ENCODE measurements at regions not wholly inside any gene's neighbourhood (a gene's known extent, or its start where the extent isn't known, plus 50 kb on each side); places are given as distances from the start of the nearest gene placed in this dataset.

GRCh38 chr5:52466749-52467520 lies 320.8 kb upstream of the ITGA1 start:
- Histone ChIP-seq H2AFZ (ENCODE audit: low read length) (peak overlapping the region; percentile 50; the same call in 1 of the 2 replicates), H3K4me2 (ENCODE audit: low read depth, low read length, poor library complexity, severe bottlenecking) (no peak overlapping the region), H3K27me3 (ENCODE audit: insufficient read depth, low read length, poor library complexity, severe bottlenecking) (no peaks in the 10 kb centered on the region), H3K36me3 (ENCODE audit: insufficient read depth, low read length) (no peaks in the 10 kb centered on the region), H3K79me2 (ENCODE audit: insufficient read depth, low read length) (no peaks in the 10 kb centered on the region), H3F3A (ENCODE audit: low read depth) (no peaks in the 10 kb centered on the region), H3K9me3 (ENCODE audit: insufficient read depth, low read depth, low read length) (no peaks in the 10 kb centered on the region), H3K9me2 (replicated peaks; ENCODE audit: low read depth, low read length) (no peaks in the 10 kb centered on the region), H4K20me1 (ENCODE audit: insufficient read depth, low read length, poor library complexity, severe bottlenecking) (no peaks in the 10 kb centered on the region), H3K4me3 (ENCODE audit: low read length, poor library complexity, severe bottlenecking) (no peak overlapping the region), H3K4me1 (ENCODE audit: insufficient read depth, low read length, poor library complexity, severe bottlenecking) (no peaks in the 10 kb centered on the region), H3K9ac (ENCODE audit: low read depth, low read length, poor library complexity, severe bottlenecking) (no peak overlapping the region)
- TF ChIP-seq EZH2phosphoT487 (IDR thresholded peaks at IDR 0.05; ENCODE audit: borderline replicate concordance) = no peak
- TF ChIP-seq CTCF (conservative IDR thresholded peaks at IDR 0.05; ENCODE audit: low read length) = no peak

GRCh38 chr5:52468976-52469375 lies 318.7 kb upstream of the ITGA1 start:
- Histone ChIP-seq H3K27me3 (ENCODE audit: insufficient read depth, low read length, poor library complexity, severe bottlenecking) (no peaks in the 10 kb centered on the region), H3K4me2 (ENCODE audit: low read depth, low read length, poor library complexity, severe bottlenecking) (no peak overlapping the region), H3K4me1 (ENCODE audit: insufficient read depth, low read length, poor library complexity, severe bottlenecking) (no peaks in the 10 kb centered on the region), H2AFZ (ENCODE audit: low read length) (no peak overlapping the region), H4K20me1 (ENCODE audit: insufficient read depth, low read length, poor library complexity, severe bottlenecking) (no peaks in the 10 kb centered on the region), H3K79me2 (ENCODE audit: insufficient read depth, low read length) (no peaks in the 10 kb centered on the region), H3K9ac (ENCODE audit: low read depth, low read length, poor library complexity, severe bottlenecking) (no peak overlapping the region), H3K4me3 (ENCODE audit: low read length, poor library complexity, severe bottlenecking) (no peak overlapping the region), H3K9me2 (replicated peaks; ENCODE audit: low read depth, low read length) (no peaks in the 10 kb centered on the region), H3F3A (ENCODE audit: low read depth) (no peaks in the 10 kb centered on the region), H3K9me3 (ENCODE audit: insufficient read depth, low read depth, low read length) (no peaks in the 10 kb centered on the region), H3K36me3 (ENCODE audit: insufficient read depth, low read length) (no peaks in the 10 kb centered on the region)
- TF ChIP-seq EZH2phosphoT487 (IDR thresholded peaks at IDR 0.05; ENCODE audit: borderline replicate concordance) = no peak
- TF ChIP-seq CTCF (conservative IDR thresholded peaks at IDR 0.05; ENCODE audit: low read length) = no peak

GRCh38 chr5:52469420-52469819 lies 318.3 kb upstream of the ITGA1 start:
- Histone ChIP-seq H3K36me3 (ENCODE audit: insufficient read depth, low read length) (no peaks in the 10 kb centered on the region), H3K4me3 (ENCODE audit: low read length, poor library complexity, severe bottlenecking) (no peak overlapping the region), H3F3A (ENCODE audit: low read depth) (no peaks in the 10 kb centered on the region), H3K9me3 (ENCODE audit: insufficient read depth, low read depth, low read length) (no peaks in the 10 kb centered on the region), H3K4me2 (ENCODE audit: low read depth, low read length, poor library complexity, severe bottlenecking) (no peak overlapping the region), H3K27me3 (ENCODE audit: insufficient read depth, low read length, poor library complexity, severe bottlenecking) (no peaks in the 10 kb centered on the region), H4K20me1 (ENCODE audit: insufficient read depth, low read length, poor library complexity, severe bottlenecking) (no peaks in the 10 kb centered on the region), H3K9me2 (replicated peaks; ENCODE audit: low read depth, low read length) (no peaks in the 10 kb centered on the region), H3K79me2 (ENCODE audit: insufficient read depth, low read length) (no peaks in the 10 kb centered on the region), H3K4me1 (ENCODE audit: insufficient read depth, low read length, poor library complexity, severe bottlenecking) (no peaks in the 10 kb centered on the region), H3K9ac (ENCODE audit: low read depth, low read length, poor library complexity, severe bottlenecking) (no peak overlapping the region), H2AFZ (ENCODE audit: low read length) (no peak overlapping the region)
- TF ChIP-seq EZH2phosphoT487 (IDR thresholded peaks at IDR 0.05; ENCODE audit: borderline replicate concordance) = no peak
- TF ChIP-seq CTCF (conservative IDR thresholded peaks at IDR 0.05; ENCODE audit: low read length) = no peak

Data from Loucy (cell line).